SK-N-SH treated with all-trans-retinoic acid at 6 μM for 48 hours (cell line): ENCODE measurements at regions not wholly inside any gene's neighbourhood (a gene's known extent, or its start where the extent isn't known, plus 50 kb on each side); places are given as distances from the start of the nearest gene placed in this dataset.

Experiments used
- CREB5 ChIP-seq: fragments of 250-450 bp; sonication (Bioruptor Pico); IDR thresholded peaks from 2 replicates; pipeline ENCODE4 v1.5.1; 2020; ENCODE audit warnings: low read depth, mild to moderate bottlenecking, moderate library complexity
- CSDC2 ChIP-seq: fragments of 250-450 bp; sonication (Bioruptor Pico); IDR thresholded peaks from 2 replicates; pipeline ENCODE4 v1.5.0; 2020; ENCODE audit warnings: mild to moderate bottlenecking, moderate library complexity
- GLIS3 ChIP-seq: fragments of 250-450 bp; sonication (Bioruptor Pico); IDR thresholded peaks from 2 replicates; pipeline ENCODE4 v1.5.0; 2020; ENCODE audit warnings: mild to moderate bottlenecking, moderate library complexity
- OSR1 ChIP-seq: fragments of 250-450 bp; sonication (Bioruptor Pico); IDR thresholded peaks from 2 replicates; pipeline ENCODE4 v1.8.0; 2022; ENCODE audit warnings: moderate library complexity, mild to moderate bottlenecking, inconsistent platforms
- PPARA ChIP-seq: fragments of 250-450 bp; sonication (Bioruptor Pico); IDR thresholded peaks from 2 replicates; pipeline ENCODE4 v1.5.0; 2020; ENCODE audit warnings: mild to moderate bottlenecking, borderline replicate concordance
- RARB ChIP-seq: fragments of 250-450 bp; sonication (Bioruptor Pico); IDR thresholded peaks from 2 replicates; pipeline ENCODE4 v1.8.0; 2021; ENCODE audit warnings: mild to moderate bottlenecking, moderate library complexity
- SNAI2 ChIP-seq: fragments of 250-450 bp; sonication (Bioruptor Pico); IDR thresholded peaks from 2 replicates; pipeline ENCODE4 v1.5.0; 2020; ENCODE audit warnings: mild to moderate bottlenecking, moderate library complexity
- TCF4 ChIP-seq: fragments of 250-450 bp; sonication (Bioruptor Pico); IDR thresholded peaks from 2 replicates; pipeline ENCODE4 v1.8.0; 2021; ENCODE audit warnings: mild to moderate bottlenecking, moderate library complexity, borderline replicate concordance
- TOX ChIP-seq: fragments of 250-450 bp; sonication (Bioruptor Pico); IDR thresholded peaks from 2 replicates; pipeline ENCODE4 v1.8.0; 2021; ENCODE audit warnings: mild to moderate bottlenecking, moderate library complexity, borderline replicate concordance
- ZFP3 ChIP-seq: fragments of 250-450 bp; sonication (Bioruptor Pico); IDR thresholded peaks from 2 replicates; pipeline ENCODE4 v1.5.0; 2020; ENCODE audit warnings: mild to moderate bottlenecking, moderate library complexity
- ZFP30 ChIP-seq: fragments of 450-650 bp; formaldehyde crosslinking; IDR thresholded peaks from 2 replicates; pipeline ENCODE4 v1.5.0; 2022; ENCODE audit warnings: mild to moderate bottlenecking, moderate library complexity
- ZNF8 ChIP-seq: fragments of 450-650 bp; formaldehyde crosslinking; IDR thresholded peaks from 2 replicates; pipeline ENCODE4 v1.5.0; 2020; ENCODE audit warnings: mild to moderate bottlenecking, moderate library complexity
- TF ChIP-seq, protein P1 (sequence below): fragments of 250-450 bp; sonication (Bioruptor Pico); IDR thresholded peaks from 2 replicates; pipeline ENCODE4 v1.8.0; 2020; ENCODE audit warnings: mild to moderate bottlenecking, moderate library complexity, borderline replicate concordance
- TF ChIP-seq, protein P2 (sequence below): fragments of 250-450 bp; sonication (Bioruptor Pico); IDR thresholded peaks from 2 replicates; pipeline ENCODE4 v1.5.0; 2020; ENCODE audit warnings: mild to moderate bottlenecking, moderate library complexity

GRCh38 chr1:90132306-90132705 lies 137.4 kb downstream of the ZNF326 start:
- TF ChIP-seq, protein P1, sequence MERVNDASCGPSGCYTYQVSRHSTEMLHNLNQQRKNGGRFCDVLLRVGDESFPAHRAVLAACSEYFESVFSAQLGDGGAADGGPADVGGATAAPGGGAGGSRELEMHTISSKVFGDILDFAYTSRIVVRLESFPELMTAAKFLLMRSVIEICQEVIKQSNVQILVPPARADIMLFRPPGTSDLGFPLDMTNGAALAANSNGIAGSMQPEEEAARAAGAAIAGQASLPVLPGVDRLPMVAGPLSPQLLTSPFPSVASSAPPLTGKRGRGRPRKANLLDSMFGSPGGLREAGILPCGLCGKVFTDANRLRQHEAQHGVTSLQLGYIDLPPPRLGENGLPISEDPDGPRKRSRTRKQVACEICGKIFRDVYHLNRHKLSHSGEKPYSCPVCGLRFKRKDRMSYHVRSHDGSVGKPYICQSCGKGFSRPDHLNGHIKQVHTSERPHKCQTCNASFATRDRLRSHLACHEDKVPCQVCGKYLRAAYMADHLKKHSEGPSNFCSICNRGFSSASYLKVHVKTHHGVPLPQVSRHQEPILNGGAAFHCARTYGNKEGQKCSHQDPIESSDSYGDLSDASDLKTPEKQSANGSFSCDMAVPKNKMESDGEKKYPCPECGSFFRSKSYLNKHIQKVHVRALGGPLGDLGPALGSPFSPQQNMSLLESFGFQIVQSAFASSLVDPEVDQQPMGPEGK: no peak
- no peak for TF ChIP-seq ZNF8 (CRISPR knock-in tag)
- no peak for TF ChIP-seq SNAI2 (CRISPR knock-in tag)
- TF ChIP-seq CSDC2 (CRISPR knock-in tag): no peak
- TF ChIP-seq TOX (CRISPR knock-in tag): no peak
- no peak for TF ChIP-seq ZFP30 (CRISPR knock-in tag)
- no peak for TF ChIP-seq RARB
- TF ChIP-seq CREB5 (CRISPR knock-in tag): no peak
- no peak for TF ChIP-seq GLIS3 (CRISPR knock-in tag)
- TF ChIP-seq TCF4 (CRISPR knock-in tag): no peak
- no peak for TF ChIP-seq OSR1 (CRISPR knock-in tag)
- TF ChIP-seq, protein P2, sequence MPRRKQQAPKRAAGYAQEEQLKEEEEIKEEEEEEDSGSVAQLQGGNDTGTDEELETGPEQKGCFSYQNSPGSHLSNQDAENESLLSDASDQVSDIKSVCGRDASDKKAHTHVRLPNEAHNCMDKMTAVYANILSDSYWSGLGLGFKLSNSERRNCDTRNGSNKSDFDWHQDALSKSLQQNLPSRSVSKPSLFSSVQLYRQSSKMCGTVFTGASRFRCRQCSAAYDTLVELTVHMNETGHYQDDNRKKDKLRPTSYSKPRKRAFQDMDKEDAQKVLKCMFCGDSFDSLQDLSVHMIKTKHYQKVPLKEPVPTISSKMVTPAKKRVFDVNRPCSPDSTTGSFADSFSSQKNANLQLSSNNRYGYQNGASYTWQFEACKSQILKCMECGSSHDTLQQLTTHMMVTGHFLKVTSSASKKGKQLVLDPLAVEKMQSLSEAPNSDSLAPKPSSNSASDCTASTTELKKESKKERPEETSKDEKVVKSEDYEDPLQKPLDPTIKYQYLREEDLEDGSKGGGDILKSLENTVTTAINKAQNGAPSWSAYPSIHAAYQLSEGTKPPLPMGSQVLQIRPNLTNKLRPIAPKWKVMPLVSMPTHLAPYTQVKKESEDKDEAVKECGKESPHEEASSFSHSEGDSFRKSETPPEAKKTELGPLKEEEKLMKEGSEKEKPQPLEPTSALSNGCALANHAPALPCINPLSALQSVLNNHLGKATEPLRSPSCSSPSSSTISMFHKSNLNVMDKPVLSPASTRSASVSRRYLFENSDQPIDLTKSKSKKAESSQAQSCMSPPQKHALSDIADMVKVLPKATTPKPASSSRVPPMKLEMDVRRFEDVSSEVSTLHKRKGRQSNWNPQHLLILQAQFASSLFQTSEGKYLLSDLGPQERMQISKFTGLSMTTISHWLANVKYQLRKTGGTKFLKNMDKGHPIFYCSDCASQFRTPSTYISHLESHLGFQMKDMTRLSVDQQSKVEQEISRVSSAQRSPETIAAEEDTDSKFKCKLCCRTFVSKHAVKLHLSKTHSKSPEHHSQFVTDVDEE: no peak
- no peak for TF ChIP-seq ZFP3 (CRISPR knock-in tag)
- no peak for TF ChIP-seq PPARA (CRISPR knock-in tag)
